Ascending aorta (tissue), 2 donors: ENCODE measurements at regions not wholly inside any gene's neighbourhood (a gene's known extent, or its start where the extent isn't known, plus 50 kb on each side); places are given as distances from the start of the nearest gene placed in this dataset.

Experiments used
- DNase-seq, 2 donors: peaks; one replicate each; pipeline ENCODE4 v3.0.0-alpha.2; 2019; ENCODE audit warnings: low spot score in 2 of 2
- H3K27ac ChIP-seq, 2 donors: fragments of 200-600 bp; sonication (generic); one replicate each; pipeline ENCODE4 v1.5.1; 2016 to 2017; ENCODE audit warnings: mild to moderate bottlenecking in 1 of 2
- H3K27me3 ChIP-seq: fragments of 200-600 bp; sonication (generic); one replicate; pipeline ENCODE4 v1.5.1; 2017
- H3K36me3 ChIP-seq, 2 donors: fragments of 200-600 bp; sonication (generic); one replicate each; pipeline ENCODE4 v1.5.1; 2016
- H3K4me1 ChIP-seq, 2 donors: fragments of 200-600 bp; sonication (generic); one replicate each; pipeline ENCODE4 v1.5.1; 2016 to 2017; ENCODE audit warnings: mild to moderate bottlenecking in 1 of 2
- H3K4me3 ChIP-seq, 2 donors: fragments of 200-600 bp; sonication (generic); one replicate each; pipeline ENCODE4 v1.5.1; 2016 to 2017; ENCODE audit warnings: mild to moderate bottlenecking in 1 of 2
- H3K9me3 ChIP-seq, 2 donors: fragments of 200-600 bp; sonication (generic); one replicate each; pipeline ENCODE4 v1.5.1; 2016
- CTCF ChIP-seq, 3 experiments: fragments of 200-600 bp in 2 of 3; fragments of 450-650 bp in 1 of 3; sonication (generic) in 2 of 3; IDR thresholded peaks; one replicate each; pipeline ENCODE4 v1.5.1; 2016 to 2019; ENCODE audit warnings: antibody characterized with exemption in 3 of 3, mild to moderate bottlenecking in 1 of 3, moderate library complexity in 1 of 3
- intact Hi-C: fragments of 100-400 bp; cut with DNase I; formaldehyde crosslinking; loops from one replicate; pipeline ENCODE4 v1.15.1; 2023

DNA sequence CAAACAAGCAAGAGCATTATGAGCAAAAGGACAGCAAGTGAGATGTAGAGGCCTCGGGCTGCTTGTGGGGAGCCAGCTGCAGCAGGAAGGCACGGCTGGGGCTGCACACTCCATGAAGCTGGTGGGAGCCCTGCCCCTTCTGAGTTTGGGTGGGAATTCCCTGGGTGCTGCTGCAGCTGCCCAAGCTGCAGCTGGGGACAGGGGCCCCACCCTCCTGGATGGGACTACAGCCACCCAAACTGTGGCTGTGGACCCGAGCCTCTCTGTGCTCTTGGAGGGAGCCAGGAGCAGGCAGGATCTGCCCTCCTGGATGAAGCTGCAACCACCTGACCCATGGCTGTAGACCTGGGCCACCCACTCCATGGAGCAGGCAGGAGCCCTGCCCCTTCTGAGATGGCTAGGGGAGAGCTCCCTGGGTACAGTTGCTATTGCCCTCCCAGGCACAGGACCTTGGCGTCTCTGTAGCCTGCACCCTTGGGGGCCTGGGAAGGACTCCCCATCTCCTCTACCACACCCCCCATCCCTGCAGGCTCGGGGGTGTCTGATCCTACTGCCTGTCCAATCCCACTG lies 159.1 kb downstream of the ERCC6L2 start:
- no peak for DNase-seq
- Histone ChIP-seq H3K36me3 (no peaks in the 10 kb centered on the region), H3K27ac (no peak overlapping the region), H3K27me3 (no peaks in the 10 kb centered on the region), H3K4me3 (no peak overlapping the region), H3K4me1 (peaks cover 0 to 18% of the 10 kb centered on the region in 2 donors), H3K9me3 (peaks cover 0 to 6% of the 10 kb centered on the region in 2 donors)
- intact Hi-C loops: no loop called here
- TF ChIP-seq CTCF (IDR thresholded peaks at IDR 0.05): no peak

DNA sequence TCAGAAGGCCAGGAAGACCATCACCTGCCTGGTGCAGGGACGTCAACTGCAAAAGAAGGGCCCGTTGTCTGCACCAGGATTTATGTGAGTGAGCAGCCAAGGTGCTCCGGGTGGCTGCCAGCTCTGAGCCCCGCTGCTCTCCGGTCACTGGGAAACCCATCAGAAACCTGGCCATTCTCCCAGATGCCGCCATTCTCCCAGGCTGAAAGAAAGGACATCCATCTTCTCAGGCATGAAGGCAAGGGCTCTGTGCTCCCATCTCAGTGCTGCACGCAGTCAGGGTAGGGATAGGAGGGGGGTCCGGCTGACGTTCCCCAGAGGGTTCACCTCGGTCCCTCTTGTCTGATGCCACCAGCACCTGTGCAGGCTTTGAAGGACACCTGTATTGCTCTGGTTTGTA lies 158.4 kb downstream of the ERCC6L2 start:
- peaks cover 0 to 4% of the 10 kb centered on the region in 2 donors for H3K9me3 ChIP-seq
- TF ChIP-seq CTCF (IDR thresholded peaks at IDR 0.05): no peak
- no peaks in the 10 kb centered on the region for H3K27me3 ChIP-seq
- H3K27ac ChIP-seq: no peak overlapping the region
- DNase-seq: no peak
- intact Hi-C loops: no loop called here
- no peak overlapping the region for H3K4me3 ChIP-seq
- H3K36me3 ChIP-seq: no peaks in the 10 kb centered on the region
- H3K4me1 ChIP-seq: peaks cover 0 to 18% of the 10 kb centered on the region in 2 donors

DNA sequence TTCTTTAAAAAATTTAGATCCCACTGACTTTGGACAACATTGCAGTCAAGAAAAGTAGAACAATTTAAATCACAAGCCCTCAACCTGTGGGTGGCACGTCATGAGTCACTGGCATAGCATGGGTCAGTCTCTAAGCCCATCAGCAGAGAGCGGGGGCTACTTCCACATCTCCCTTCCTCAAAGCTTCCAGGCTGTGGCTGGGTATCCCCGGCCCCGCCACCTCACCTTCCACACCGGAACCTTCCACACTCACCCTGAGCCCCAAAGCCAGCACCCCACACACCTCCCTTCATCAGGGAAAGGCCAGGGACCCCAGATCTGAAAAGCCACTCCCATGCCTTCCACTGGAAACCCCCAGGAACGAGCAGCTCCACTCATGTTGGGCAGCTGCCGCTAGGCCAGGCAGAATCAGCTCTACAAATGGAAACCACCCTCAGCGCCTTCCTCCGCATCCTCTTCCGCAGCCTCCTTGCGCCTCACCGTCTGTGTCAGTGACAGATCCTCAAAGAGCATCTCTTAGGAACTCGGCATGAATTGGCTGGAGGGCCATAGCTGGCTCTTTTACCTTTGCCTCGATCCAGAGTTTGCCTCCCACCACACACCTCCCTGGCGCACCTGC lies 156.5 kb downstream of the ERCC6L2 start:
- Histone ChIP-seq H3K9me3 (no peaks in the 10 kb centered on the region), H3K27ac (peak overlapping the region; percentile 20 to 44), H3K4me1 (peaks cover 9 to 32% of the 10 kb centered on the region in 2 donors), H3K27me3 (no peaks in the 10 kb centered on the region), H3K36me3 (no peaks in the 10 kb centered on the region), H3K4me3 (no peak overlapping the region)
- intact Hi-C loops: loop anchor here (2.0 kb wide), 1 partner anchor 17 kb away; no protein-coding TSS in a partner anchor
- no peak for DNase-seq
- TF ChIP-seq CTCF (IDR thresholded peaks at IDR 0.05): no peak

DNA sequence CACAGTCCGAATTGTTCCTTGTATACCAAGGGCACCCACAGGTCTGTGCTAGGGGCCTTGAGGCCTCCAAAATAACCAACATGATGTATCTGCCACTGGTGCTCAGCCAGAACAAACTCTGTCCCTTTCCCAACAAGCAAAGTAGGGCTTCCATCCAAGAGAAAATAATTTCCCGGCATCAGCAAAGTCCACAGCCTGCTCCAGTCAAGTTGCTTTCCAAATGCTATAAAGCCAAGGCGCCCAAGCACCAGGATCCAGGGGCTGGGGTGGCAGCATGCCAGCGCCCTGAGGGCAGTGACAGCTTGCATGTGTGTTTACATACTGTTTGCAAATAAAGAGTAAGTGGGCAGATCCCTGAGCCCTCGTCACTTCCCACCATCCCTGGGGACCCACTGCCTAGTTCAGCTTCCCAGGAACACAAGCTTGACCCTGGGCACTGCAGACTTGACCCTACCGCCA lies 155.9 kb downstream of the ERCC6L2 start:
- Histone ChIP-seq H3K27me3 (no peaks in the 10 kb centered on the region), H3K36me3 (no peaks in the 10 kb centered on the region), H3K4me1 (peaks cover 9 to 33% of the 10 kb centered on the region in 2 donors), H3K4me3 (no peak overlapping the region), H3K9me3 (no peaks in the 10 kb centered on the region), H3K27ac (peak overlapping the region; percentile 20 to 44)
- DNase-seq: peak in 1 of 2 donors; percentile 80
- intact Hi-C loops: loop anchor here (2.0 kb wide), 1 partner anchor 17 kb away; no protein-coding TSS in a partner anchor
- no peak for TF ChIP-seq CTCF (IDR thresholded peaks at IDR 0.05)

GRCh38 chr9:96029722-96030530 lies 154.4 kb downstream of the ERCC6L2 start:
- Histone ChIP-seq H3K27me3 (no peaks in the 10 kb centered on the region), H3K27ac (no peak overlapping the region), H3K4me1 (peaks cover 9 to 33% of the 10 kb centered on the region in 2 donors), H3K9me3 (no peaks in the 10 kb centered on the region), H3K4me3 (no peak overlapping the region), H3K36me3 (no peaks in the 10 kb centered on the region)
- no peak for DNase-seq
- intact Hi-C loops: loop anchor here (2.0 to 5.0 kb wide), 2 partner anchors 19 to 32 kb away; no protein-coding TSS in a partner anchor
- TF ChIP-seq CTCF (IDR thresholded peaks at IDR 0.05): no peak
